ENCODE measurements at regions not wholly inside any gene's neighbourhood (a gene's known extent, or its start where the extent isn't known, plus 50 kb on each side); places are given as distances from the start of the nearest gene placed in this dataset.

DNA sequence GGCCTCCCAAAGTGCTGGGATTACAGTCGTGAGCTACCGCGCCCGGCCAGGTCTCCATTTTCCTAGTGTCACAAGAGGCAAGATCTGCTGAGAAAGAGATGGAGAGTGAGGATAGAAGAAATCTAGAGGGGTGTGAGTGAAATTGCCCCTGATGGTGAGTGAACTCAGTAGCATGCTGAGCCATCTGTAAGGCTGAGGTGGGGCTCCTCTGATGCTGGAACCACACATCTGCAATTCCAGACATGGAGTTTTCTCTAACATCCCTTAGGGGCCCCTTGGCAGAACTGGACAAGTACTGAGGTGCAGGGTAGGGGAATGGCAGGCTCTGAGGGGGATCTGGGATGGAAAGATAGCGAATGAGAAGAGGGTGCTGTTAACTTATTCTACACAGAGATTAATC is 72.0 kb upstream of the FER start:
- TF ChIP-seq, protein P1, sequence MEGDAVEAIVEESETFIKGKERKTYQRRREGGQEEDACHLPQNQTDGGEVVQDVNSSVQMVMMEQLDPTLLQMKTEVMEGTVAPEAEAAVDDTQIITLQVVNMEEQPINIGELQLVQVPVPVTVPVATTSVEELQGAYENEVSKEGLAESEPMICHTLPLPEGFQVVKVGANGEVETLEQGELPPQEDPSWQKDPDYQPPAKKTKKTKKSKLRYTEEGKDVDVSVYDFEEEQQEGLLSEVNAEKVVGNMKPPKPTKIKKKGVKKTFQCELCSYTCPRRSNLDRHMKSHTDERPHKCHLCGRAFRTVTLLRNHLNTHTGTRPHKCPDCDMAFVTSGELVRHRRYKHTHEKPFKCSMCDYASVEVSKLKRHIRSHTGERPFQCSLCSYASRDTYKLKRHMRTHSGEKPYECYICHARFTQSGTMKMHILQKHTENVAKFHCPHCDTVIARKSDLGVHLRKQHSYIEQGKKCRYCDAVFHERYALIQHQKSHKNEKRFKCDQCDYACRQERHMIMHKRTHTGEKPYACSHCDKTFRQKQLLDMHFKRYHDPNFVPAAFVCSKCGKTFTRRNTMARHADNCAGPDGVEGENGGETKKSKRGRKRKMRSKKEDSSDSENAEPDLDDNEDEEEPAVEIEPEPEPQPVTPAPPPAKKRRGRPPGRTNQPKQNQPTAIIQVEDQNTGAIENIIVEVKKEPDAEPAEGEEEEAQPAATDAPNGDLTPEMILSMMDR (IDR thresholded peaks at IDR 0.05): no peak
- TF ChIP-seq POLR2A (IDR thresholded peaks at IDR 0.05): no peak

All from lower leg skin (tissue), 3 donors.